ENCODE measurements at regions not wholly inside any gene's neighbourhood (a gene's known extent, or its start where the extent isn't known, plus 50 kb on each side); places are given as distances from the start of the nearest gene placed in this dataset.

GRCh38 chr2:236883819-236884218 lies 201.9 kb upstream of the COPS8 start:
- no peak for DNase-seq

GRCh38 chr2:236884569-236885175 lies 201.0 kb upstream of the COPS8 start:
- no peak for DNase-seq

- no peak for DNase-seq
Observed at GRCh38 chr2:236886456-236886855, 199.2 kb upstream of the COPS8 start.

DNA sequence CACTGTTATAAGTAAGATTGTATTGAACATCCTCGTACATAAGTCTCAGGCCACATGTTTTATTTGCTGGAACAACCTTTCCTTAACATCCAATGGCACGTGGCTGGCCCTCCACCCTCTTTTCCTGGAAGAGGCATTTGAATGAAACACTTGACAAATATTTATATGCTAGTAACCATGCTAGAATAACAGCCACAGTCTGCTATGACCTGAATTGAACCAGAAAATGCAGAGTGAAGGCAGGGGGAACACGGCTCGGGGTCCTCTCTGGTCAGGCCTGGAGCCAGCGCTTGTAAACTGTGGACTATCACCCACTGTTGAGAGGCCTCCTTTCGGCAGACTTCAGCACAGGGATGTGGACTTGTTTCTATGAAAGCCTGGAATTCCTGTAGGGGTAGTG lies 198.2 kb upstream of the COPS8 start:
- DNase-seq: no peak

DNA sequence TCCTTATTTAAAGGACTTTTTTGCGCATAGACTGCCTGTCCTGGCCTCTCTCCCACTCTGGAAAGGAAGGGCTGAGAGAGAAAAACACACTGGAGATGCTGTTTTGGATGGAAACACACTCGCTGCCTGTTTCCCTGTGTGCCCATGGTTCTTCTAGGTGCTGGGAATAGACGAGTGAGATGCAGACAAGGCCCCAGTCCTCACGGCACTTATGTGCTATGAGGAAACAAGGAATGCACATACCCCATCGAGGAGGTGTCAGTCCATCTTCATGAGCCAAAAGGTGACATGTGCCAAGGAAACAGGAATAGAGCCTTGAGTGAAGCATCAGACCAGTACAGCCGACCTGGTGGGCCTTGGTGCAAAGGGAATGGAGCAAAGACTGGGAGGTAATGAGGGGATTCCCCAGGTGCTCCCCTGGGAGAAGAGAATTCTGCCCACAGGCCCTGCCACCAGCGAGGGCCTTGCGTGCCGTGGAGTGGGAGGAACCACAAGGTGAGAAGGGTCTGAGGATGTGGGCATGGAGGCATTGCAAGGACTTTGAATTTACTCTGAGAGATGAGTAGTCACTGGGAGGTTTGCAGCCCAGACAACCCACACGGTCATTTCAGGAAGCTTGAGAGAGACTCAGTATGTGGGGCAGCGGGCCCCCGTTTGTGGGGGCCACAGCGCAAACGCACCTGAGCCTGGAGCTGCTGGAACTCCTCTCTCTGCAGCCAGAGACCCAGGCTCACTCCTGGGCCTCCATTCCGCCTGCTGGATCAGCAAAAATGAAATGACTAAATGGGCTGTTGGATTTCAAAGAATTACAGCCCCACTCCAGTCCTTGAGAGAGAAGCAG lies 197.5 kb upstream of the COPS8 start:
- DNase-seq: no peak

DNA sequence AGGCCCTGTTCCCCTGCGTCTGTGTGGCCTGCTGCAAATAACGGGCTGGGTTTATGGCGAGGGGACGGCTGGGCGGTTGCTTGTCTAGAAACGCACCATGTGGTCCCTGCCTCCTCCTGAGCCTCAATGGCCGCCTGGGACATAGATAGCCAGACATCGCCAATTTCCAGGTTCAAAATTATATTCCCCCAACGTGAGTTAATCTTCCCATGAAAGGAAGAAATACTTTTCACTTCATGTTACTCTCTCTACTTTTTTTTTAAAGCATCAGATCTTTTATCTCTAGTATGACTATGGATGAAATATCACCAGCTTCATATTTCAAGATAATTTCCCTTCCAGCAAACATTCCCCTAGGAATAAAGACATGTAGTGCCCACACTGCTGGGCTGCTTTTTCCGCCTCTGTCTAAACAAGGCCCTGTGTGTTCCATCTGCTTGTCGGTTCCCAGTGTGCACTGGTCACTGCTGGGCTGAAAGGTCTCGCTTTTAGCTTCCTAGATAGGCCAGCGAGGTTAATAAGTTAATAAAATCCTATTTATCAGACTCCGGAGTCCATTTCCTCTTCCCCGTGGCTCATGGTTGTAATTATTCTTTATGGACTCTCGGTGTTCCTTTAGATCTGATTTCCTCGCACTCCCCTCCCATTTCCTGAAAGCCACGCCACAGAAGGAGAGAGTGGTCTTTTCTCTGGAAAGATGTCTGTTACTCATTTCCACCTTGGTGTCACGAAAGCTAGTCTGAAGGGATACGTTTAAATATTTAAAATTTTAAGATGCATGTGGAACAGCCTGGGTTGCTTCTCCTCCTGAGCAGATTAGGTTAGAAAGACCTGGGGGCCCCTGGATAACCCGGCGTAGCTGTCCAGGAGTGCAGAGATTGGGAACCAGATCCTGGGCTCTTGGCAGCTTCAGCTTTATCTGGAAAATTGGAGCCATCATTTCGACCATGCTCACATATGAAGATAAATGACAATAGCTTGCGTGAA lies 196.6 kb upstream of the COPS8 start:
- no peak for DNase-seq

DNA sequence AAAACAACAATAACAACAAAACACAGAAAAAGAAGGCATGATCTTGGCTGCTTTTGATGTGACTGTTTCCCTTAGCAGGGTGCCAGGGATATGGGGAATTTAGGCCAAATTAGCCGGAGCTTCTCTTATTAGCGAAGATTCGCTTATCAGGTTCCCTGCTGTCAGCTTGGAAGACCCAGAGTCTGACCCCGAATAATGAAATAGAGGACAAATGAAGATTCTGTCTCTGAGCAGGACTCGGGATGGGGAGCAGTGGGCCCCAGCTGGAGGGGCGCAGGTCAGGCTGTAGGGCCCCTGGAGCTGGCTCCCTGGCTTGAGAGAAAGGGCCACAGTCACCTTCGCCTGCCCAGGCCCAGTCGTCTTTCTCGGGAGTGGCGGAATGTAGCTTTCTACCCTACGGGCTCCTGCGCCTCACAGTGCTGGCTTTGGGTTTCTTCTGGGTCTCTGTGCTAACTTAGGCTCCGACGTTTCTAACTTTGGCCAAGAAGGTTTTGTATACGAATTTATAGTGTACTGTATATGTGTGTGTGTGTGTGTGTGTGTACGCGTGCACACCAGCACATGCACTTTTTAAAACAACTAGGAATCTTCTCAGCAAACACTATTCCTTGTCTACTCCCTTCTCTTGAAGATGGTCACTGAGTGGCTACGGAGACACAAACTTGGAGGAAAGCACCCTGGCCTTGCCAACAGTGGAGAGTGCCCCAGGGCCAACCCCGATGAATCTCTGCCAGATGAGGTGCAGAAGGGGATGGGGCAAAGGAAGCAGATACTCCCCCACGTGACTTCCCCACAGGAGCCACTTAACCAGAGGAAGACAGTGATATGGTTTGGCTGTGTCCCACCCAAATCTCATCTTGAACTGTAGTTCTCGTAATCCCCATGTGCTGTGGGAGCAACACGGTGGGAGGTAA lies 195.6 kb upstream of the COPS8 start:
- DNase-seq: no peak

- DNase-seq: no peak
Observed at GRCh38 chr2:236892721-236893120, 193.0 kb upstream of the COPS8 start.

- no peak for DNase-seq
Observed at GRCh38 chr2:236894791-236895190, 190.9 kb upstream of the COPS8 start.

- no peak for DNase-seq
Observed at GRCh38 chr2:236895497-236895896, 190.2 kb upstream of the COPS8 start.

GRCh38 chr2:236896688-236897087 lies 189.0 kb upstream of the COPS8 start:
- DNase-seq: no peak

DNA sequence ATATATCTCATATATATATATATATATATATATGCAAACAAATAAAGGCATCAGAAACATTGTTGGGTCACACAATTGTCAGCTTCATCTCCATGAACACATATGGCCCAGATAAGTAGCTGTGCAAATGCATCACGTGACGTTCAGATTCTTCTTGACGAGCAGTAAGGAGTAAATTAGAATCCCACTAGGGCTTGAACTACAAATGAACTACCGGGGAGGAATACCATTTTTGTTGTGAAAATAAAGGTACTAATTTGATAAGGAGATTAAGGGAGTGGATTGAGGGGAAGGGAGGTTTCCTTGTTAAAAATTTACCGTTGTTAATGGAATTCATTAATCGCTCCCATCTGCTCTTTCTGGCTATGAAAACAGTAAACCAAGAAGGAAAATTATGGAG lies 186.5 kb upstream of the COPS8 start:
- DNase-seq: no peak

DNA sequence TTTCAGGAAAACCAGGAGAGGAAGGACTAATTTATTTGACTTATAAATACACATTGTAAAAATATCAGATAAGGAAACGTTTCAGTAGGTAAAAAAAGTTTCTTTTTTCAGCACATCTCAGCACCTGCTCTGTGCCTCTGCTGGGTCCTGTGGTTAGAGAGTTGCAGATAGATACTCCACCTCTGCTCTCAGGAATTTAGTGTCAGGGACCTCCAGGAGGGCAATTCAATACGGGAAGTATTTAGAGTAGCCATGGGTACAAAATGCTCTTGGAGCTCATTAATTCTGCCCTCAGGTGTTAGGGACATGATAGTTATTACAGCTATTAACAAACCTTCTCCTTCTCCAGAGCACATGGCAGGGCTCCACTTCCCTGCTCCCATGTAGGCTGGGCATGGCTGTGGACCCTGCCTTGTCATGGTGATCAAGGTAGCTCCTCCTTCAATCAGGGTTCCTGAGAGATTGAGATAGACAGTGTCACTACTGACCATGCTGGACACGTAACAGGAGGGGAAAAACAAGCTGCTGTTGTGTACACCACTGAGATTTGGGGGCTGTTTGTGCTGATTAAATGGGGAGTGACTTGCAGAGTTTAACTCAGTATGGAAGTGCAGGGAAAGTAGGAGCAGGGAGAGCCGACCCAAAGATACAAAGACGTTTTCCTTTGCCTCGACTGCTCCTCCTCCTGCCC lies 185.6 kb upstream of the COPS8 start:
- DNase-seq: no peak

DNA sequence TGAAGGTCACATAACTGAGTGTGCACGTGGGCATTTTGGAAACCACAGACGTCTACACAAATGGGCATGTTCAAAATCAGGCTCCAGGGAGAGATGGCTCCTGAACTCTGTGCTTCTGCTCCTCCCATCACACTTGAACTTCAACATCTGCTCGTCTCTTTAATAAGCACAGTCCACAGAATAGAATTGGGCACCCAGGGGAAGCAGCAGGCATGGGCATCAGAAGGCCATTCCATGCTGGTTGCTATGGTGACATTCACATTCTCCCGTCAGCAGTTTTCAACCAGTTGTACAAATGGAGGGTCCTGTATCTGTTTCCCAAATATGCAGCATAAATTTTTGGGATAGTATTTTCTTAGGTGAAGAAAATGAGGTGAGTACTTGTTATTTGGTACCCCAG lies 183.7 kb upstream of the COPS8 start:
- no peak for DNase-seq

GRCh38 chr2:236903978-236904377 lies 181.7 kb upstream of the COPS8 start:
- DNase-seq: no peak

DNA sequence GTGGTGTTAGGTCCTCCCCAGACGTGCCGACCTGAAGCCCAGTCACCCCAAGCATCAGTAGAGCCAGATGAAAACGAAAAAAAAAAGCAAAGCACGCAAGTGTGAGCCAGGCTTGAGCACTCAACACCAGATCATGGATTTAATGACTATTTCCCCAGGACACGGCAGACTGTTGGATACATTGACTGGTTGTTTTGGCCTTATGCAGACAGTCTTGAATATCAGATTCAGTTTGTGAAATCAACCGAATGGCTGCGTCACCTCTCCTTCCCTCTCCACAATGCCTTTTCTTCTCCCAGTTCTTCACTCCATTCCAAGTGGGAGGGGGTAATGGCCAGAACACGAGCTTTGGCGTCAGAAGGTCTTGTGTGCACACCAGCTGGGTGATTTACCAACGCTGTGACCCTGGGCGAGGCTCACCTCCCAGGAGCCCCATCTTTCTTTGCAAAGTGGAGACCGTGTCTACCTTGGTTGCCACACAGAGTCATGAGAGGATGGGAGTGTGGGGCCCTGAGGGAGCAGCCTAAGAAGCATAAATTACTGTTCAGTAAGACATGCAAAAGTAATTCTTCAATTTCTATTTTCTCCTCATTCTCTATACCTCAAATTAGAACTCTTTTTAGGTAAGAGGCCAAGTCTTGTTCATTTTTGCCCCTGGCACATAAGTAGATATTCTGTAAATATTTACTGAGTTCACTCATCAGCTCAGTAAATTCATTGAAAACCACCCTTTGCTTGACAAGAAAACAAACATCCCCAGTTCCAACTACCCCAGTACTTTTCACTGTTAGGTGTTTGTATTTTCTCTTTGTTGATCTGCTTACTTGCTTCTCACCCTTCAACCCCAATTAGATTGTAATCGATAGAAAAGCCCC lies 181.1 kb upstream of the COPS8 start:
- no peak for DNase-seq

- DNase-seq: no peak
Observed at GRCh38 chr2:236905976-236906375, 179.7 kb upstream of the COPS8 start.

DNA sequence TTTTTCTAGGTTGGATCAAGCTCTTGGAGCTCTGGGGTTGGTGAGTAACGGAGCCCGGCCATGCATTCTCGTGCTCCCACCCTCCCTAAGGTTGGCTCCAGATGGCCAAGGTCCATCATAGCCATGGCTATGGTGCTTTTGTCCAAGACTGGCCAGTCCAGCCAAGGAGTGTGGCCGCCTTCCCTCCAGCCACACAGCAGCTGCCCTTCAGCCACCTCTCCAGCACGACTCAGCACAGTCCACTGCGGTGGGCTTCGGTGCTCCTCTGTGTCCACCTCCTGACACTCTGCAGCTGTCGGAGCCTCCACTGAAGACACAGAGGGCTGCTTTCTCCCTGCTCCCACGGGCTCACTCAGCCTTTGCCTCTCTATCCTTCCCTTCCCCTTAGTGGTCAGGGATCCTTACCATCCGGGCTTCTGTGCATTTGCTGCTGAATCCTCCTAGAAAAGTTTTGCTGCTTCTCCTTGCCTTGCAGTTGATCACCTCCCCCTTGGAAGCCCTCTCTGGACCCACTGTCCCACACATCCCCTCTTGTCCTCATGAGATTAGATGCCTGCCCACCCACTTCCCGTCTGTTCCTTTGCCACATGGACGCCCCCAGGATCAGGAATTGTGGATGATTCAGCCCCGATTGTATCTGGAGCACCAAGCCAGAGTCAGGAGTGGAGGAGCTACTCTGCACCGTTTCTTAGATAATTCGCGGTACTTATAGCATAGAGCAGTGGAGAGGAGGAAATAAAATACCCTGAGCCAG lies 177.1 kb upstream of the COPS8 start:
- no peak for DNase-seq

DNA sequence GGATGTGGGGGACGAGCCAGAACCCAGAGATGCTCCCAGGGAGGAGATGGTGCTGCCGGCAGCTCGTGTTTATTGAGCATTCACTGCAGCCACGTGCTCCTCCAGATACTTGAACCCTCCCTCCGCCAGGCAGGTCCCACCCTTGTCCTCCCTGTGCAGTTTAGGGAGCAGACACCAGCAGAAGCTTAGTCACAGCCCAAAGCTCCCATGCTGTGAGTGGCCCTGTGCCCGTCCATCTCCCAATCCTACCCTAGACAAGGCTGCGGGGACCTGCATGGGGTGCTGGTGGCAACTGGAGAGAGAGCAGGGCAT lies 176.5 kb upstream of the COPS8 start:
- no peak for DNase-seq

- DNase-seq: no peak
Observed at GRCh38 chr2:236909802-236910201, 175.9 kb upstream of the COPS8 start.

All from hematopoietic multipotent progenitor cell treated with erythropoietin and hydrocortisone succinate and interleukin-3 and kit ligand, for 8 days (in vitro differentiated cells).